CD4-positive, alpha-beta T cell treated with Interleukin-2 at 100 ng/mL for 4 hours (primary cell): ENCODE measurements at regions not wholly inside any gene's neighbourhood (a gene's known extent, or its start where the extent isn't known, plus 50 kb on each side); places are given as distances from the start of the nearest gene placed in this dataset.

Source experiments
- DNase-seq: peaks from one replicate; pipeline ENCODE4 v3.0.0-alpha.2; 2020; ENCODE audit warnings: low spot score

DNA sequence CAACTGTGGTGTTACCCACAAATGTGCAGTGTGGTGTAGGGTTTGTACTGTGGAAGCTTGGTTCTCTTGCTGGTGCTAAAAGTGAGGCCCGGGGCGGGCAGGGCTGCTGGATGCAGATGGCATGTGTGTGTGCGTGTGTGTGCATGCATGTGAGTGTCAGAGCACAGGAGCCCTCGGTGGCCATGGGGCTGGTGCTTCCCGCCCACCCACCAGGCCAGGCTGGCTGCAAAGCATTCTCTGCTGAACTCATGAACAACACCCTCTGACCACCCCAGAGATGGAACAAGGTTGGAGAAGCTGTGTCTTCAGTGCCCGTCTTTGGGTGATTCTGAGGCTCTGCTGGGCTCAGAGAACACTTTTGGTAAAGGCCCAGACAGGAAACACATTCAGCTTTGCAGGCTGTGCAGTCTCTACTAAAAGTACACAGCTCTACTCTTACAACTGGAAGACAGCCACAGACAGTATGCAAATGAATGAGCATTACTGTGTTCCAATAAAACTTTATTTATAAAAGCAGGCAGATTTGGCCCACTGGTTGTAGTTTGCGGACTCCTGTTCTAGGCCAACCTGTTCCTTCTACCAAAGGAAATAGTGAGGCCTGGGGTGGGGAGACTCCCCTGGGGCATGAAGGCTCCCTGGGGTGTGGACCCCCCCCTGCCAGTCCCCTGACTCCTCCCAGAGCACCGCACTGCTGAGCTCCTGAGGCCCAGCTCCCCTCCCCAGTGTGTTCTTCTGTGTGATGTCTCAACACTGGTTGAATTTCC, 225.3 kb upstream of the HDAC4 start:
- peak; percentile 21 for DNase-seq

DNA sequence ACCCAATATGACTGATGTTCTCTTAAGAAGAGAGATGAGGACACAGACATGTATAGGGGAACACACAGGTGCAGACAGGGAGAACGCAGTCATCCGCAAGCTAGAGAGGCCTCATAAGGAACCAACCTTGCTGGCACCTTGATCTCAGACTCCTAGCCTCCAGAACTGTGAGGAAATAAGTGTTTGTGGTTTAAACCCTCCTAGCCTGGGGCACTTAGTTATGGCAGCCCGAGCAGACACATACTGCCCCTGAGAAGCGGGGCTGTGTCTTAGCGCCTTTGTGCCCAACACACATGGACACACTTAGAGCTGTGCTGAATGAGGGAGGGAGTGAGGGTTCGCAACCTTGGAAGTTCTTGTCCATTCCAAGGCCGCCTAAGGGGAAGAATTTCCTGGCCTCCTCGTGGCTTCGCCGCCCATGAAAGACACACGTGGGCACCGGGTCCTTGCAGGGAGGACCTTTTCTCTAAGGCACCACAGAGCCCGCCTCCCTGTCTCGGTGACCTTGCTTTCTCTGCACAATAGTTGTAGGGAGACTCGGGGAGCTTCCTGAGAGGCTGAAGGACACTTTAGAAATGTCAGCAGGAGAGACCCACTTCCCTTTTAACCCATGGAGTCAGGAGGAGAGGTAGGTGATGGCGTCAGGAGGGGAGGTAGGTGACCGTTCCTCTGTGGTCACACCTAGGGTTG, 224.5 kb upstream of the HDAC4 start:
- DNase-seq: no peak

DNA sequence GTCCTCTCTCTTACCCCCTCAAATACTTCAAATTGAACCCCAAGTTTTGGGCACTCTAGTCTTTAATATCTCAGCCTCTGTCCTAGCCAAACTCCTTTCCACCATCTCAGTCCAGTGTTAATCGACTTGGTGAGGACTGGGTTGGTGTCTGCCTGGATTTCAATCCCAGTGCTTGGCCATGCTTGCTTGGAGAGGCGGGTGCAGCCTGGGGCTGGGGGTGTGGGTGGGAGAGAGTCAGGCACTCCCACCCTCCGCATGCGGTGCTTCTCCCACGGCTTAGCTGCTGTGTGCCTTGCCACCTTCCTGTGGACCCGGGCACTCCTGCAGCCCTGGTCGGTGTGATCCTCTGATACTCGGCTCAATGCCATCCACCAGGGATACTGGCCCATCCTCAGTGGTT, 220.8 kb upstream of the HDAC4 start:
- no peak for DNase-seq

DNA sequence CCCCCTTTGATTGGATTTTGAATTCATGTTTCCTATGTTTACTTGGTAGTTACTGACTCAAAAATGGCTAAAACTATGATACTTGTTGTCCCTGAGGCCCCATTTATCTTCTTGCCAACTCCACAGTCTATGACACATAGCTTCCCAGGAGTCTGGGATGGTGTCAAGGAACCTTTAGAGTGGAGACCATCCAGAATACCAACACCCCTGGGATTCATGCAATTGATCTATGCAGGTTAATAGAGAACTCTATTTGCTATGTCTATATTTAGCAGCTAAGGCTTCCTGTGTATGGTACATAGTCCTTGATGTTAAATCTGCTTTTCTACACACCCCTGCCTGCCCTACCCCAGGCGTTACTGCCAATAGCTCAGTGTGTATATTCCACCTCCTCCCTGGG, 218.5 kb upstream of the HDAC4 start:
- no peak for DNase-seq

GRCh38 chr2:239616729-239617128, 215.9 kb upstream of the HDAC4 start:
- DNase-seq: no peak

DNA sequence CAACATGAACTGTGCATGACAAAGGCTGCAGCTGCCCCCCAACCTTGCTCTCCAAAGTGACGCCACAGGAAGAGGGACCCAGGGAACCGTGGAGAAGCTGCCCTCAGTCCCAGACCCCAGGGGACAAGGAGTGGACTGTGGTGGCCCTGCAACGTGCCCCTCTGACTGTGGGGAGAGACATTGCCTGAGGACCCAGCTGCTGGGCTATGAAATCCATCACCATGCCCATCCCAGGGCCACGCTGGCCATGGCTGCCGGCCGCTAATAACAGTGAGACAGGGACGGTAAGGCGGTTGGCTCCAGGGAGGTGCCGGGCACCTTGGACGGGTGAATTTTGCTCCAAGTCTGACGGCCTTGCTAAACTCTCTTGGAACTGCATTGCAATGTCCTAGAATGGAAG, 211.3 kb upstream of the HDAC4 start:
- DNase-seq: no peak

DNA sequence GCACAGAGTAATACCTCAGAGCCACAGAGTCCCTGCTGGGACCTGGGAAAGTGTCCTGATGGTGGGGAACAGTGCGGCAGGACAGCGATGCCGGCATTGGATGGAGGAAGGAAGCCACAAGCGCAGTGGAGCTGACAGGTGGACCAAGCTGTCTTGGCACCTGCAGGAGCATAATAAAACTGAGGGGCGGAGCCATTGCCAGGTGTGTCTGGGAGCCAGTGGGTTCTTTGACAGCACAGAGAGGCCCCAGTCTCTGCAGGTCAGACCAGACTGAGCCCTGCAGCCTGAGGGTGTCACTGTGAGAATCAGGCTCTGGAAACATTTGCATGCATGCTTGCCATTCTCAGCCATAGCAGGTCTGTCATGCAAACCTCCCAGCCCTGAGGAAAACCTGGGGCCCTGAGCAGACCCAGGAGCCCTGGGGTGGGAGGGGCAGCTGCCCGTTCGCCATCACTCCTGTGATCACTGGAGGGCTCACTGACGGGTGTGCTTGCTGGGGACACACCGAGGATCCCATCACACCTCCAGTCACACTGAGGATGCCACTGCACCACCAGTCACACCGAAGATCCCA, 210.5 kb upstream of the HDAC4 start:
- DNase-seq: no peak

GRCh38 chr2:239610457-239611221, 209.8 kb upstream of the HDAC4 start:
- DNase-seq: no peak

DNA sequence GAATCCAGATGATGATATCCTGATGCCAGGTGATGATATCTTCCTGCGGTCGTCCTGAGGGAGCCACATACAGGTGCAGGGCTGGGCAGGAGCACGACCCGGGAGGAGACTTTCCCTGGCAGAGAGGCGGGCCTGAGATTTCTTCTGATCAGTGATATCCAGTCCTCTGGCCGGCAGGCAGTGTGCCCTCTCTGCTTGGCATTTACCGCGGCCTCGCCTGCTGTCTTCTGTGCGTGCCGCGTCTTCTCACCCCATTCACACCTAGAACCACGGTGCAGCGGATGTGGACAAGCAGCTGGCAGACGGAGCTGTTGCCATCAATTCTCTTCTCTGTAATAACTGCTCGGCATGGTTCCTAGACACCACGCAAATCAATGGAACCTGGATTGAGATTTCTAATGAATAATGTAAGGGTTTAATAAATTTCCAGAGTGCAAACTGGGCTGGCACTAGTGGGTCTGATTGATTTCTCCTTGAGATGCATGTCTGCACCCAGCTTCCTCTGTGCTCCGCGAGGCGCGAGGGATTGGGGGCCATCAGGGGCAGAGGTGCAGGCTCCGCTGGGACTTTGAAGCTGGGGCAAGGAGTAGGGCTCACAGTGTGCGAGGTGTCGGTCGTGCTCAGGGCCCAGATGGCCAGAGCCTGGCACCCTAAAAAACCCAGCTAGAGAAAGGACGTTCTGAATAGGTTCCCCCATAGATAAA, 208.9 kb upstream of the HDAC4 start:
- peak; percentile 26 for DNase-seq

DNA sequence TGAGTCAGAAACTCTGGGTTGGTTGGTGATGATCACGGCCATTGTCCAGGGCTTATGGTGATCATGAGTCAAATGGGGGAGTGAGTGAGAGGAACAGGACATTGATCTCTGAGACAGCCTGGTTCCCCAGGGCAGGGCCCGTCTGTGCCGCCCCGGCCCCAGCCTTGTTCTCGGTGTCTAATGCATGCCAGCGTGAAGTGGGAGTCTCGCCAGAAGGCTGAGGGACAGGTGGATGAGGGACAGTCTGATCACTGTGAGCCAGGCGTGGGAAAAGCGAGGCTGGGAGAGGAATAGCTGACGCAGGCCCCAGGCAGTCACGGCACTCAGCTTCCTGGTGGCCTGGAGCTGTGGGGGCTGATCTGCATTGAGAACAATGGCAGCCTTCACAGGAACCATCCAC, 208.3 kb upstream of the HDAC4 start:
- DNase-seq: no peak

GRCh38 chr2:239608723-239609122, 207.9 kb upstream of the HDAC4 start:
- DNase-seq: no peak

DNA sequence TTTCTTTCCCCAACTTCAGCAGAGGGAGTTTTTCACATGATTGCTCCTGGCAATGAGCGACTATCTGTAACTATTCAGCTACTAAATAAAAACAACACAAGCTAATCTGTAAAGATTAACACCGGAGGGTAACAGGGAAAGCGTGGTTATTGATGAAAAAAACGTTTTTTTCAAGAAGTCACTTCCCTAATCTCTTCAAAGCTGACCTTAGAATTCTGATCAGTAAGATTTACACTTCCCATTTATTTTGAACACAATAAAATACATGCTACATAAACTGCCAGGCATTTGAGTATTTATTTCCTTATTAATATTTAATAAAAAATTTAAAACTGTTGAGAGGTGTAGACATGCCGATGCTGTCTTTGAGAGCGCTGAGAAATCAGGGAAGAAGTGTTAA, 207.4 kb upstream of the HDAC4 start:
- no peak for DNase-seq

DNA sequence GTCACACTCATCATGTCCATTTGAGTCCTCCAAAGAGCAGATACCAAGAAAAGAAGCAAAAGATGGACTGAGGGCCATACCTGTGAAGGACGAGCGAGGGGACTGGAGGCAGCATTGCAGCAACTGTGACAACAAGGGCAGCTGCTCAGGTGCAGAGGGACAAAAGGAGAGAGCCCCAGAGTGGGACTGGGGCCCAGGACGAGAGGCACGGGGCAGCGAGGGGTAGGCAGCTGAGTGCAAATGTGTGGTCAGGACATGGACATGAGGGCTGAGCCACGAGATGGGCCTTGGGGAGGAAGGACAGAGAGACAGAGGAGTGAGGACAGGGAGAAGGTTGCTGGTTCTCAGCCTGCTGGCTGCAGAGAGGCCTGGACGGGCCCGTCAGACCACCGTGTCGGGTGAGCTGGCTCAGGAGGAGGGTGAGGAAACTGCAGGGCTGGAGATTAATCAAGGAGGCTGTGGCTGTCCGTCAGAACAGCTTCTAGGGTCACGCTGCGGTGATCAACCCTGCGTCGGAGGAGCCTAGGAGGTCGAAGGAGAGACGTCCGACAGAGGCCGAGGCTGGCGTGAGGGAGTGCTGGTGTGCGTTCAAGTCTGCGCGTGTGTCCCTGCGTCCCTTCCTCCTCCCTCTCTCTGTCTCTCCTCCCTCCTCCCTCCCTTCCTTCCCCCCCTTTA, 206.8 kb upstream of the HDAC4 start:
- no peak for DNase-seq

- no peak for DNase-seq
Observed at GRCh38 chr2:239606741-239607516, 206.1 kb upstream of the HDAC4 start.

DNA sequence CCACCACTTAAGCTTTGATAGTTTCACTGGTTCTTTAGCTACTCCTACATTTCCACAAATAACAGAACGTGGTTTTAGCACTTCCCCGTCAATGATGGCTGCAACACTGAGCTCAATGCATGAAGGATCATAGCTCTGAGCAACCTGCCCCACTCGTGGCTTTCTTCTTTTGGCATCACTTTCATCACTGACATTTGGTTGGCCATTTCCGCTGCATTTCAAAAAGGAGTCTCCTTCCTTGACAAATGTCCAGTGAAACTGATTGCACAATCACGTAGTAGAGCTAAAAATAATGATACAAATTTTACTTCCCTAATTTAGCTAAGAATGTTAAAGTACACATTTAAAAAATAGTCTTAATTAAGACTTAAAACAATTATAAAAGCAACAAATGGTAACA, 205.2 kb upstream of the HDAC4 start:
- DNase-seq: no peak

- DNase-seq: no peak
Observed at GRCh38 chr2:239605409-239605808, 204.6 kb upstream of the HDAC4 start.

DNA sequence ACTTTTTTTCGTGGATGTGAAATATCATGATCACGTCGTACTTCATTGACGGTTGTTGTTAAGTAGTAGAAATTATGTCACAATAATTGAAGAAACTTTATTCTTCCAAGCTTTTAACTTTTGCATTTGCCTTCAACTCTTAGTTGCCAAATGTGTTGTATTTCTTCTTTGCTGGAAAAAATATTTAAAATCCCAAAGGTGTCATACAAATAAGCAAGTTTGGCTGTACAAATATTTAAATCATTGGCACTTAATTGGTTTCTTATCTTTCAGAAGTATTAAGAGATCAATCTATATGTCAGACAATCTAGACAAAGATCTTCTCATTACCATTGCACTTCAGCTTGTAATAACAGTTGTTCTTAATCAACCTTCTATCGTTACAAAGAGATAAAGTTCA, 204.0 kb upstream of the HDAC4 start:
- no peak for DNase-seq

DNA sequence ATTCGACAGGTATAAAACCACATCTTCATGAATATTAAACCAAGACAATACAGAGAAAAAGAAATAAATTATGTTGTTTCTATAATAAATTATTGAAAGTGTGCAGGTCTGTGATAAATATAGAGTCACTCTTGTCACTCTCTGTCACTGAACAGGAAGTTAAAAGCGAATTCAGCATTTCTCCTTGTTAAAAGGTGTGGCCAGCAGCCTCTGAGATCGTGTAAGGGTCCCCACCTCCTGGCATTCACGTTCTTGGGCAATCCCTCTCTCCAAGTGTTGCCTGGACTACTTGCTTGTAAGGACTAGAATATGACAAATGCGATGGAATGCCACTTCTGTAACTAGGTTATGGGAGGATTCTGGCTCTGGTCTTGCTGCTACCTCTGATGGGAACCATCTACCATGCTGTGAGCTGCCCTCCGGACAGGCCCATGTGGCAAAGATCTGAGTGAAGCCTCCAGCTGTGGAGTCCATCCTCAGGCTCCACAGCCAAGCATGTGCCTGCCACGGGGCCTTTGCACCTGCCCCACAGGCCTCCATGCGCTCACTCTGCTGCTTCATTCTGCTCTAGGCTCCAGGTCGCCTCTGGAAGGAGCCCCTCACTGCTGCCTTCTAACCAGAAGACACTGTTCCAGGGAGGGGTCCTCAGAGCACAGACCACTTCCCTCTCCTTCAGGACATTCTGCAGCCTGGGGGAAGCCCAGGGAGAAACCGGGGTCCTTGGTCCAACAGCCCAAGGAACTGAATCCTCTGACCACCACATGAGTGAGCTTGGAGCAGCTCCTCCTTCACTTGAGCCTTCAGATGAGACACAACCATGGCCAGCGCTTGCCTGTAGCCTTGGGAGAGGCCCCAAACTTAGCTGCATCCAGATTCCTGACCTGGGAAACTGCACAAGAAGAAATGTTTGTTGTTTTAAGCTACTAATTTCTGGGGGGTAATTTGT, 202.9 kb upstream of the HDAC4 start:
- no peak for DNase-seq
